H1 (cell line): ENCODE measurements at regions not wholly inside any gene's neighbourhood (a gene's known extent, or its start where the extent isn't known, plus 50 kb on each side); places are given as distances from the start of the nearest gene placed in this dataset.

Experiments used
- ATF2 ChIP-seq: IDR thresholded peaks from 2 replicates; pipeline ENCODE4 v1.6.1; 2012; ENCODE audit warnings: low read length, inconsistent platforms
- CHD2 ChIP-seq: IDR thresholded peaks from 2 replicates; pipeline ENCODE4 v1.6.1; 2012; ENCODE audit warnings: low read length, improper control_type of control experiment
- CTCF ChIP-seq, 3 experiments: IDR thresholded peaks; 1 replicate in 2 of 3; 2 replicates in 1 of 3; pipeline versions ENCODE4 v1.5.1 to v1.6.1; 2011; ENCODE audit warnings: low read length in 3 of 3, mild to moderate bottlenecking in 3 of 3, inconsistent platforms in 2 of 3, low read depth in 1 of 3, moderate library complexity in 1 of 3; ENCODE audit not compliant: insufficient read depth in 1 of 3; ENCODE audit errors: control extremely low read depth in 1 of 3
- EZH2 ChIP-seq: fragments of 200-600 bp; sonication (generic); IDR thresholded peaks from 2 replicates; pipeline ENCODE4 v1.7.1; 2012; ENCODE audit warnings: low read depth, mild to moderate bottlenecking, moderate library complexity, low read length, inconsistent platforms; ENCODE audit not compliant: severe bottlenecking
- MAFK ChIP-seq: IDR thresholded peaks from 2 replicates; pipeline ENCODE4 v1.6.1; 2012; ENCODE audit warnings: low read depth, mild to moderate bottlenecking, improper control_type of control experiment, low read length
- POLR2A ChIP-seq, 2 experiments: IDR thresholded peaks; 1 replicate in 1 of 2; 2 replicates in 1 of 2; pipeline ENCODE4 v1.6.1; 2011; ENCODE audit warnings: low read depth in 2 of 2, low read length in 2 of 2, mild to moderate bottlenecking in 2 of 2; ENCODE audit errors: control extremely low read depth in 1 of 2
- RAD21 ChIP-seq, 2 experiments: IDR thresholded peaks in 1 of 2; conservative IDR thresholded peaks in 1 of 2; 2 replicates each; pipeline ENCODE4 v1.6.1; 2011; ENCODE audit warnings: low read depth in 2 of 2, low read length in 2 of 2, improper control_type of control experiment in 1 of 2, inconsistent platforms in 1 of 2, mild to moderate bottlenecking in 1 of 2, moderate library complexity in 1 of 2
- RFX5 ChIP-seq: IDR thresholded peaks from 2 replicates; pipeline ENCODE4 v1.6.1; 2011; ENCODE audit warnings: low read depth, low read length, improper control_type of control experiment, borderline replicate concordance
- SRF ChIP-seq: IDR thresholded peaks from 2 replicates; pipeline ENCODE4 v1.6.1; 2011; ENCODE audit warnings: mild to moderate bottlenecking, low read depth, low read length, moderate library complexity
- TEAD4 ChIP-seq: IDR thresholded peaks from 2 replicates; pipeline ENCODE4 v1.6.1; 2012; ENCODE audit warnings: low read depth, low read length, inconsistent platforms, mixed read lengths

- TF ChIP-seq POLR2A (IDR thresholded peaks at IDR 0.05; ENCODE audit: control extremely low read depth in 1 of 2, low read depth in 2 of 2, low read length in 2 of 2) (no peak), CHD2 (no peak), RFX5 (no peak), CTCF (IDR thresholded peaks at IDR 0.05; ENCODE audit: control extremely low read depth in 1 of 3, insufficient read depth in 1 of 3, low read depth in 1 of 3, low read length in 3 of 3) (no peak), TEAD4 (no peak), ATF2 (no peak), SRF (no peak), MAFK (no peak), EZH2 (no peak), RAD21 (IDR thresholded peaks at IDR 0.05 in 1 of 2, conservative IDR thresholded peaks at IDR 0.05 in 1 of 2; ENCODE audit: low read depth in 2 of 2, low read length in 2 of 2) (no peak)
Observed at GRCh38 chr11:130715877-130716220, 200.4 kb downstream of the SNX19 start.
